PC-9 (cell line): ENCODE measurements at regions not wholly inside any gene's neighbourhood (a gene's known extent, or its start where the extent isn't known, plus 50 kb on each side); places are given as distances from the start of the nearest gene placed in this dataset.

Experiments used
- EZH2 ChIP-seq: fragments of 200-600 bp; sonication (generic); IDR thresholded peaks from 2 replicates; pipeline ENCODE4 v1.8.0; 2017; ENCODE audit warnings: antibody characterized with exemption, low read depth
- TF ChIP-seq, protein P1 (sequence below): fragments of 200-600 bp; sonication (generic); conservative IDR thresholded peaks from 2 replicates; pipeline ENCODE4 v1.6.1; 2017; ENCODE audit warnings: mixed run types, antibody characterized with exemption, mild to moderate bottlenecking, moderate library complexity

GRCh38 chr17:45703348-45703747 is 80.8 kb upstream of the CRHR1 start:
- TF ChIP-seq, protein P1, sequence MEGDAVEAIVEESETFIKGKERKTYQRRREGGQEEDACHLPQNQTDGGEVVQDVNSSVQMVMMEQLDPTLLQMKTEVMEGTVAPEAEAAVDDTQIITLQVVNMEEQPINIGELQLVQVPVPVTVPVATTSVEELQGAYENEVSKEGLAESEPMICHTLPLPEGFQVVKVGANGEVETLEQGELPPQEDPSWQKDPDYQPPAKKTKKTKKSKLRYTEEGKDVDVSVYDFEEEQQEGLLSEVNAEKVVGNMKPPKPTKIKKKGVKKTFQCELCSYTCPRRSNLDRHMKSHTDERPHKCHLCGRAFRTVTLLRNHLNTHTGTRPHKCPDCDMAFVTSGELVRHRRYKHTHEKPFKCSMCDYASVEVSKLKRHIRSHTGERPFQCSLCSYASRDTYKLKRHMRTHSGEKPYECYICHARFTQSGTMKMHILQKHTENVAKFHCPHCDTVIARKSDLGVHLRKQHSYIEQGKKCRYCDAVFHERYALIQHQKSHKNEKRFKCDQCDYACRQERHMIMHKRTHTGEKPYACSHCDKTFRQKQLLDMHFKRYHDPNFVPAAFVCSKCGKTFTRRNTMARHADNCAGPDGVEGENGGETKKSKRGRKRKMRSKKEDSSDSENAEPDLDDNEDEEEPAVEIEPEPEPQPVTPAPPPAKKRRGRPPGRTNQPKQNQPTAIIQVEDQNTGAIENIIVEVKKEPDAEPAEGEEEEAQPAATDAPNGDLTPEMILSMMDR = no peak
- TF ChIP-seq EZH2 = no peak
